HT-29 (cell line): ENCODE measurements at regions not wholly inside any gene's neighbourhood (a gene's known extent, or its start where the extent isn't known, plus 50 kb on each side); places are given as distances from the start of the nearest gene placed in this dataset. TPM values are rescaled to one million over a fixed set of nuclear protein-coding genes. Genes with fewer than 3 reads are reported as not detected.

ENCODE experiments used
- DNase-seq: peaks from one replicate; pipeline ENCODE4 v3.0.0-alpha.2; 2015; ENCODE audit warnings: low spot score
- small RNA-seq: library from RNA; depleted of rRNA; stranded (forward); fragments of <200 nt; gene quantifications from one replicate; pipeline ENCODE3, GENCODE V24; 2014

DNA sequence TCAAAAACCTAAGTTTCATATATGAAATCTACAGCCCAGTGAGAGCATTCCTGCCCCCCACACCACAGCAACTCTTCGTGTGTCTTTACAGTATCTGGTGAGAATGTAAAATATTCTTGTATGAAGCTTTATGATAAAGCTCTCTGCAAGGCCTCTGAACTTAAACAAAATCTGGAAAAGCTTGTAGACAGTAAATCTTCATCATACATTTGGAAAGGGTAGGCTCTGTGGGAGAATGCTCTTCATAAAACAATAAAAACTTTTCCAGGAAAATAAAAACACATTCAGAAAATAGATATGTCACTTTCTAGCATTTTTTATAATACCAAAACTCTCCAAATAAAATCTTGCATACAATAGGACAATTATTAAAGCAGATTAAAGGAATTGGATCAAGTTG lies 1009.5 kb downstream of the NAALADL2 start:
- no peak for DNase-seq

DNA sequence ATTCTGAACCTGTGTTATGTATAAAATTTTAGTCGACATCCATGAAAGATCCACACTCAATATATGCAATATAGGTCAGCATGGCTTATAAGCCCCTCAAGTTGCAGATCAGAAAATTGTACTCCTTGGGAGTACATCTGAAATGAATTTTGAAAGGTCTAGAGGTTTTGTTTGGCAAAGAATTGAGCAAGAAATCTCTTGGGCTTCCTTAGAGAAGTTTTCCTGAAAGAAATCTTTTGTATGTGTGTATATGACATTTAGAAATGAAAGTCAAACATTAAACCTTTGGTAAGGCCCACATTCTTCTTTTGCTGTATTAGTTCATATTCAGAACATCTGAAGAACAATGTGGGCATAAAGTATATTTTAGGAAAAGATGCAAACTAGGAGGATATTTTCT lies 1006.6 kb downstream of the NAALADL2 start:
- no peak for DNase-seq

DNA sequence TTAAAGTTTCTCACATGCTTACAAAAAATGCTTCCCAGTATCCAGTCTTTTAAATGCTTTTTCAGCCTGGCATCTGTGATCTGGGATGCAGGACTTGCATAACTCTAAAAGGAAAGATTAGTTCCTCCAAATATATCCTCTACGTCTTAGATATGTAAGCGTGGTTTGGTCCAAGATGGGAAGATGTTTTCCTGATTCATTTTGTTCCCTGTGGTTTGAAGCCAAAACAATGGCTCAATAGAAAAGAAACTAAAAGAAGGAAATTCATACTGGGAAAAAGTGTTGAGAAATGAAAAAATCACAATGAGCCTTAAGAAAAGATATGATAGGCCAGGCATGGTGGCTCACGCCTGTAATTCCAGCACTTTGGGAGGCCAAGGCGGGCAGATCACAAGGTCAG lies 1002.8 kb downstream of the NAALADL2 start:
- DNase-seq, result no peak

Small RNA genes in the stretch of these regions (small RNA-seq; reads per million reads assigned to genes)
- gene AC104640.2 (not detected), gene RNA5SP147 (not detected)
